Loucy (cell line): ENCODE measurements at regions not wholly inside any gene's neighbourhood (a gene's known extent, or its start where the extent isn't known, plus 50 kb on each side); places are given as distances from the start of the nearest gene placed in this dataset.

Experiments used
- H2AFZ ChIP-seq: fragments of 200-600 bp; sonication (generic); 2 replicates; pipeline ENCODE4 v1.6.0; 2016; ENCODE audit warnings: antibody characterized with exemption, mild to moderate bottlenecking, low read length, moderate library complexity
- H3F3A ChIP-seq: fragments of 200-600 bp; 2 replicates; pipeline ENCODE4 v1.6.0; 2016; ENCODE audit warnings: antibody characterized with exemption, low read depth, mild to moderate bottlenecking
- H3K27me3 ChIP-seq: fragments of 200-600 bp; sonication (generic); 2 replicates; pipeline ENCODE4 v1.6.1; 2014; ENCODE audit warnings: low read length, mild to moderate bottlenecking; ENCODE audit not compliant: insufficient read depth, poor library complexity, severe bottlenecking
- H3K36me3 ChIP-seq: fragments of 200-600 bp; sonication (generic); 2 replicates; pipeline ENCODE4 v1.6.1; 2016; ENCODE audit warnings: low read length; ENCODE audit not compliant: insufficient read depth
- H3K4me1 ChIP-seq: fragments of 200-600 bp; sonication (generic); 2 replicates; pipeline ENCODE4 v1.5.1; 2014; ENCODE audit warnings: low read length, mild to moderate bottlenecking; ENCODE audit not compliant: insufficient read depth, poor library complexity, severe bottlenecking
- H3K4me2 ChIP-seq: fragments of 200-600 bp; sonication (generic); 2 replicates; pipeline ENCODE4 v1.6.0; 2014; ENCODE audit warnings: antibody characterized with exemption, low read length, low read depth, mild to moderate bottlenecking; ENCODE audit not compliant: poor library complexity, severe bottlenecking
- H3K4me3 ChIP-seq: fragments of 200-600 bp; sonication (generic); 2 replicates; pipeline ENCODE4 v1.5.1; 2014; ENCODE audit warnings: low read length, mild to moderate bottlenecking, mixed read lengths; ENCODE audit not compliant: poor library complexity, severe bottlenecking
- H3K79me2 ChIP-seq: fragments of 200-600 bp; sonication (generic); 2 replicates; pipeline ENCODE4 v1.6.1; 2014; ENCODE audit warnings: low read length; ENCODE audit not compliant: insufficient read depth
- H3K9ac ChIP-seq: fragments of 200-600 bp; sonication (generic); 2 replicates; pipeline ENCODE4 v1.6.0; 2014; ENCODE audit warnings: mild to moderate bottlenecking, low read depth, low read length, moderate library complexity; ENCODE audit not compliant: poor library complexity, severe bottlenecking
- H3K9me2 ChIP-seq: fragments of 200-600 bp; sonication (generic); replicated peaks from 2 replicates; pipeline ENCODE4 v1.6.1; 2016; ENCODE audit warnings: low read depth, low read length, mixed read lengths
- H3K9me3 ChIP-seq: fragments of 200-600 bp; sonication (generic); 2 replicates; pipeline ENCODE4 v1.6.1; 2014; ENCODE audit warnings: mild to moderate bottlenecking, antibody characterized with exemption, low read length, low read depth; ENCODE audit not compliant: insufficient read depth
- H4K20me1 ChIP-seq: fragments of 200-600 bp; sonication (generic); 2 replicates; pipeline ENCODE4 v1.6.0; 2014; ENCODE audit warnings: antibody characterized with exemption, low read length, mild to moderate bottlenecking; ENCODE audit not compliant: insufficient read depth, poor library complexity, severe bottlenecking
- CTCF ChIP-seq: fragments of 200-600 bp; sonication (generic); conservative IDR thresholded peaks from 2 replicates; pipeline ENCODE4 v1.5.1; 2014; ENCODE audit warnings: mild to moderate bottlenecking, antibody characterized with exemption, low read length
- EZH2phosphoT487 ChIP-seq: fragments of 200-600 bp; IDR thresholded peaks from 2 replicates; pipeline ENCODE4 v1.6.1; 2018; ENCODE audit warnings: antibody characterized with exemption, mild to moderate bottlenecking, moderate library complexity, borderline replicate concordance

DNA sequence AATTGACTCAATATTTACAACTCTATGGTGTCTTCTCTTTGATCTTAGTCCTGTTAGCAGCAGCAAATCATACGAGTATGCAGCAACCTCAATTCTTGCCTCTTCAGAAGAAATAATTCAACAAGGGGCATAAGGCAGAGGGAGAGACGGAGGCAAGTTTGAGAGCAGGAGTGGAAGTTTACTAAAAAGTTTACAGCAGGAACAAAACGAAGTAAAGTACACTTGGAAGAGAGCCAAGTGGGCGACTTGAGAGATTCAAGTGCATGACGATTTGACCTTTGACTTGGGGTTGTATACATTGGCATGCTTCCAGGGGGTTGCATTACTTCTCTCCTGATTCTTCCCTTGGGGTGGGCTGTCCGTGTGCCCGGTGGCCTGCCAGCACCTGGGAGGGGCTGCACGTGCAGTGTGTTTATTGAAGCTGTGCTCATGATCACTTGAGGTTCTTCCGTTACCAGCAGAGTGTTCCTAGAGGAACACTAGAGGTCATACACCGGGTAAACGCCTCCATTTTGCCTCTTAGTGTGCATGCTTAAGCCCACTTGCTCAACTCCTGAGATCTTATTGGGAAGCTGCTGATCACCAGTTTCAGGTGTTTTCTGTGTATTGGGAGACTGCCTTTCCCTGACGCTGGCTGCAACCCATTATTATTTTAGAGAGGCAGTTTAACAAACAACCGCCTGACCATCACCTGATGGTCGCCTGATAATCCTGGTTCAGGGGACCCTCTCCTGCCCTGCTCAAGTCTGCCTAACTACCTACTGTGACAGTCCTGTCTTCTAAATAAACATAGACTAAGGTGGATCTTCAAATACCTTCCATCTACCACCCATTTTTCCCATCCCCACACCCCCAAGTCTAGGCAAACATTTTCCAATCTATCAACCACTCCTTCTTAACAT, 172.4 kb upstream of the MYLIP start:
- no peaks in the 10 kb centered on the region for H3F3A ChIP-seq
- H2AFZ ChIP-seq = no peak overlapping the region
- no peak overlapping the region for H3K4me2 ChIP-seq
- TF ChIP-seq EZH2phosphoT487 = no peak
- TF ChIP-seq CTCF = no peak
- H3K4me1 ChIP-seq = peaks cover 26% of the 10 kb centered on the region
- H3K9ac ChIP-seq = no peak overlapping the region
- no peak overlapping the region for H3K4me3 ChIP-seq
- no peaks in the 10 kb centered on the region for H4K20me1 ChIP-seq
- no peaks in the 10 kb centered on the region for H3K79me2 ChIP-seq
- no peaks in the 10 kb centered on the region for H3K9me2 ChIP-seq
- H3K36me3 ChIP-seq = no peaks in the 10 kb centered on the region
- peaks cover 5% of the 10 kb centered on the region; the same call in 1 of the 2 replicates for H3K9me3 ChIP-seq
- no peaks in the 10 kb centered on the region for H3K27me3 ChIP-seq

- H2AFZ ChIP-seq = no peak overlapping the region
- H3K9ac ChIP-seq = no peak overlapping the region
- H3K79me2 ChIP-seq = no peaks in the 10 kb centered on the region
- H3K9me2 ChIP-seq = no peaks in the 10 kb centered on the region
- H3K36me3 ChIP-seq = no peaks in the 10 kb centered on the region
- H3K4me2 ChIP-seq = no peak overlapping the region
- peaks cover 17% of the 10 kb centered on the region for H3K4me1 ChIP-seq
- H4K20me1 ChIP-seq = no peaks in the 10 kb centered on the region
- H3F3A ChIP-seq = no peaks in the 10 kb centered on the region
- TF ChIP-seq EZH2phosphoT487 (no peak), CTCF (no peak)
- no peak overlapping the region for H3K4me3 ChIP-seq
- no peaks in the 10 kb centered on the region for H3K27me3 ChIP-seq
- H3K9me3 ChIP-seq = peaks cover 1% of the 10 kb centered on the region; the same call in 1 of the 2 replicates
These were observed 173.4 kb upstream of the MYLIP start for GRCh38 chr6:15955484-15955883.

DNA sequence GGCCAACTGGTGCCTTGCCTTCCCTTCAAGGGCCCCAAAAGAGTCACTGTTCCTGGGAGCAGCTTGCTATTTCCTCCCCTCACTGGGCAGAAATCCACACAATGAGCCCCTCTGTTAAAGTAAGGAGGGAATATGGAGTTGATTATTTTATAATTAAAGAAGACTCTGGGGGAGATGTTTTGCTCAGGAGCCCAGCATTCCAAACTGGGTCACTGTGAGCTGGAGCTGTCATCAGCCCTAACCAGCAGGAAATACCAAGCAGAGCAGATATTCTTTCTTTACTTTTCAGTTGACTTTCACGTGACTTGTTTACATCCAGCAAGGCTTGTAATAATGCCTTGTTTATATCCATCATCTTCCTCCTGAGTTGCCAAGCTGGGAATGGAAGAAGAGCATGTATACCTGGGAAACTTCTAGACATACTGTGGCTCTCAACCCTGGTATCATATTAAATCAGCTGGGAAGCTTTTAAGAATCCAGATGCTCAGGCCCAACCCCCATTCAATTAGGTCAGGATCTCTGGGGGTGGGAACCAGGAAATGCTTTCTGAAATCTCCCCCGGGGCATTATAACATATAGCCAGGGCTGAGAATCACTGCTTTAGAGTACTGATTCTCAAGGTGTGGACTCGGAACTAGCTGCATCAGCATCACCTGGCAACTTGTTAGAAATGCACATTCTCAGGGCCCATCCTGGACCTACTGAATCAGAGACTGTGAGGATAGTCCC, 175.6 kb upstream of the MYLIP start:
- no peak overlapping the region for H3K9ac ChIP-seq
- H3K9me2 ChIP-seq = no peaks in the 10 kb centered on the region
- H3K4me2 ChIP-seq = no peak overlapping the region
- H3K27me3 ChIP-seq = no peaks in the 10 kb centered on the region
- no peaks in the 10 kb centered on the region for H4K20me1 ChIP-seq
- no peaks in the 10 kb centered on the region for H3F3A ChIP-seq
- no peaks in the 10 kb centered on the region for H3K79me2 ChIP-seq
- peaks cover 17% of the 10 kb centered on the region for H3K4me1 ChIP-seq
- no peak overlapping the region for H3K4me3 ChIP-seq
- H2AFZ ChIP-seq = no peak overlapping the region
- H3K36me3 ChIP-seq = no peaks in the 10 kb centered on the region
- TF ChIP-seq CTCF = no peak
- TF ChIP-seq EZH2phosphoT487 = no peak
- no peaks in the 10 kb centered on the region for H3K9me3 ChIP-seq
